Progenitor cell of endocrine pancreas (in vitro differentiated cells): ENCODE measurements at regions not wholly inside any gene's neighbourhood (a gene's known extent, or its start where the extent isn't known, plus 50 kb on each side); places are given as distances from the start of the nearest gene placed in this dataset.

Experiments used
- DNase-seq: peaks from one replicate; pipeline ENCODE4 v3.0.0; 2021; ENCODE audit warnings: low spot score; ENCODE audit not compliant: unreplicated experiment
- H3K27ac Mint-ChIP-seq: 2 replicates; pipeline ENCODE4 v1.8.0; 2021; ENCODE audit warnings: mild to moderate bottlenecking, moderate library complexity, mixed read lengths
- H3K27me3 Mint-ChIP-seq: 2 replicates; pipeline ENCODE4 v1.8.0; 2021; ENCODE audit warnings: mixed read lengths
- H3K36me3 Mint-ChIP-seq: 2 replicates; pipeline ENCODE4 v1.8.0; 2022; ENCODE audit warnings: mixed read lengths; ENCODE audit not compliant: insufficient read depth
- H3K4me1 Mint-ChIP-seq: 2 replicates; pipeline ENCODE4 v1.8.0; 2021; ENCODE audit warnings: low read depth, mixed read lengths
- H3K4me3 Mint-ChIP-seq: 2 replicates; pipeline ENCODE4 v1.8.0; 2021; ENCODE audit warnings: low read depth, mild to moderate bottlenecking, moderate library complexity, mixed read lengths
- H3K9me3 Mint-ChIP-seq: 2 replicates; pipeline ENCODE4 v1.8.0; 2021; ENCODE audit warnings: low read depth, mixed read lengths
- TF ChIP-seq, protein P1 (sequence below): fragments of 200-600 bp; sonication (generic); IDR thresholded peaks from one replicate; pipeline ENCODE4 v1.5.0; 2021; ENCODE audit warnings: antibody characterized with exemption, mild to moderate bottlenecking; ENCODE audit not compliant: unreplicated experiment

GRCh38 chr9:82154573-82154972 lies 166.0 kb downstream of the SPATA31D1 start:
- Mint-ChIP-seq H3K4me3 (no peak overlapping the region), H3K36me3 (no peaks in the 10 kb centered on the region), H3K4me1 (no peaks in the 10 kb centered on the region), H3K9me3 (no peaks in the 10 kb centered on the region), H3K27me3 (peaks cover 3% of the 10 kb centered on the region), H3K27ac (no peak overlapping the region)
- no peak for DNase-seq
- TF ChIP-seq, protein P1, sequence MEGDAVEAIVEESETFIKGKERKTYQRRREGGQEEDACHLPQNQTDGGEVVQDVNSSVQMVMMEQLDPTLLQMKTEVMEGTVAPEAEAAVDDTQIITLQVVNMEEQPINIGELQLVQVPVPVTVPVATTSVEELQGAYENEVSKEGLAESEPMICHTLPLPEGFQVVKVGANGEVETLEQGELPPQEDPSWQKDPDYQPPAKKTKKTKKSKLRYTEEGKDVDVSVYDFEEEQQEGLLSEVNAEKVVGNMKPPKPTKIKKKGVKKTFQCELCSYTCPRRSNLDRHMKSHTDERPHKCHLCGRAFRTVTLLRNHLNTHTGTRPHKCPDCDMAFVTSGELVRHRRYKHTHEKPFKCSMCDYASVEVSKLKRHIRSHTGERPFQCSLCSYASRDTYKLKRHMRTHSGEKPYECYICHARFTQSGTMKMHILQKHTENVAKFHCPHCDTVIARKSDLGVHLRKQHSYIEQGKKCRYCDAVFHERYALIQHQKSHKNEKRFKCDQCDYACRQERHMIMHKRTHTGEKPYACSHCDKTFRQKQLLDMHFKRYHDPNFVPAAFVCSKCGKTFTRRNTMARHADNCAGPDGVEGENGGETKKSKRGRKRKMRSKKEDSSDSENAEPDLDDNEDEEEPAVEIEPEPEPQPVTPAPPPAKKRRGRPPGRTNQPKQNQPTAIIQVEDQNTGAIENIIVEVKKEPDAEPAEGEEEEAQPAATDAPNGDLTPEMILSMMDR: no peak

- no peaks in the 10 kb centered on the region for H3K9me3 Mint-ChIP-seq
- peaks cover 3% of the 10 kb centered on the region for H3K27me3 Mint-ChIP-seq
- no peaks in the 10 kb centered on the region for H3K36me3 Mint-ChIP-seq
- no peak overlapping the region for H3K4me3 Mint-ChIP-seq
- TF ChIP-seq, protein P1: no peak
- no peak overlapping the region for H3K27ac Mint-ChIP-seq
- H3K4me1 Mint-ChIP-seq: no peaks in the 10 kb centered on the region
- no peak for DNase-seq
Observed at GRCh38 chr9:82161876-82162275, 173.3 kb downstream of the SPATA31D1 start.

DNA sequence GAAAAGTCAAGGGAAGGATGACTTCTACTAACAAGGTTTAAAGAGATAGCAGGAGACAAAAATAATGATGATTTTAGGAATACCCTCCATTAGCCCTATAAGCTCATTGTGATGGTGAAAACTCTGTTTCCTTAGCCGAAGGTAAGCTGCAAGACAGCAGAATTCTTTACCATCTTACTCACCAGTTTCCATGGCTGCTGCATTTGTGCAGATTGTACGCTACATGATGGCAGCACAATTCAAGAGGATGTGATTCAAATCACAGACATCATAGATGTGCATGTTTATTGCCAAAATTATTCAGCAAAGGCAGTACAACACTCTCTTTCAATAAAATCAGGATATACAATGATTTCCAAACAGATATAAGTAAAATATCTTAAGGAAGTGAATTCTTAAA lies 175.6 kb downstream of the SPATA31D1 start:
- H3K27ac Mint-ChIP-seq: no peak overlapping the region
- H3K36me3 Mint-ChIP-seq: no peaks in the 10 kb centered on the region
- no peaks in the 10 kb centered on the region for H3K9me3 Mint-ChIP-seq
- H3K27me3 Mint-ChIP-seq: no peaks in the 10 kb centered on the region
- no peak for DNase-seq
- H3K4me3 Mint-ChIP-seq: no peak overlapping the region
- H3K4me1 Mint-ChIP-seq: no peaks in the 10 kb centered on the region
- TF ChIP-seq, protein P1: no peak

DNA sequence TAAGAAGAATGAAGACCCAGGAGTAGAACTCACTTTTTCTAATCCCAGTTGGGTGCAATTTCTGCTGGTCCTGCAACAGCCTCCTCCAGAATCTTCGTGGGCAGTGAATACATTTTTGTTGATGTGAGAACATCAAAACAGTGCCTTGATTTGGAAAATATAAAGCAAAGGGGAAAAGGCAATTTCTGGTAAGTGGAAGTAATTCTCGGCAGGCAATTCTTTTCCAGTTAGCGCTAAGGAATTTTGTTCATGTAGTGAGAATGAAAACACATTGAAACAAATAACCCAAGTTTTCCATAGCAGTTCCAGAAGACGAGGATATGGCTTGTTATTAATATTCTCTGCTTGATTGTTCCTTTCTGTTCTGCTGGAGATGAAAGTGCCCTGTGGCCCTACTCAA lies 178.7 kb downstream of the SPATA31D1 start:
- TF ChIP-seq, protein P1: no peak
- Mint-ChIP-seq H3K27ac (no peak overlapping the region), H3K36me3 (no peaks in the 10 kb centered on the region), H3K4me3 (no peak overlapping the region), H3K4me1 (peaks cover 8% of the 10 kb centered on the region), H3K27me3 (no peaks in the 10 kb centered on the region), H3K9me3 (no peaks in the 10 kb centered on the region)
- no peak for DNase-seq

DNA sequence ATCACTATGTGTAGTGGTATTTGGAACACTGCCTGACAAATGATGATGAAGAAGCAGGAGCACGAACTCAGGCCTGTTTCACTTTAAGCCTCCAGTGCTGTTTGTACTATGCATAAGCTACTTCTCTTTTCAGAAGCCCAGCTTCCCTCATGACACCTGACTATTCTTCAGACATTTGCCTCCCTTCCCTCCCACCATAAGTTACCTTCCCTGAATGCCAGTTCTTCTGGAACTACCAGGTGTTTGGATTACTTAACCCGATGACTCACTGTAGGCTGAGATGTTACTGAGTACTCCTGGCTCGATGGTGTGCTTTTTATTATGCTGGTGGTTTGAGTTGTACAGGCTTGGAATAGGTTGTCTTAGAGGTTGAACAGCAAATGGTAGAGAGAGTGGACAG lies 180.0 kb downstream of the SPATA31D1 start:
- no peaks in the 10 kb centered on the region for H3K27me3 Mint-ChIP-seq
- no peak overlapping the region for H3K27ac Mint-ChIP-seq
- peaks cover 8% of the 10 kb centered on the region for H3K4me1 Mint-ChIP-seq
- TF ChIP-seq, protein P1: no peak
- no peaks in the 10 kb centered on the region for H3K9me3 Mint-ChIP-seq
- H3K36me3 Mint-ChIP-seq: no peaks in the 10 kb centered on the region
- no peak overlapping the region for H3K4me3 Mint-ChIP-seq
- DNase-seq: no peak
